Mesodermal cell (in vitro differentiated cells): ENCODE measurements at regions not wholly inside any gene's neighbourhood (a gene's known extent, or its start where the extent isn't known, plus 50 kb on each side); places are given as distances from the start of the nearest gene placed in this dataset.
"Not testable (repeated sequence)": the region's sequence is repeated elsewhere in the genome, so short reads cannot be mapped to it uniquely, and the experiment has no call there.

ENCODE experiments used
- H3K27ac ChIP-seq: 2 replicates; pipeline ENCODE4 v1.7.0; 2013; ENCODE audit warnings: mild to moderate bottlenecking, low read depth, low read length, moderate library complexity; ENCODE audit not compliant: severe bottlenecking
- H3K36me3 ChIP-seq: 2 replicates; pipeline ENCODE4 v1.7.1; 2013; ENCODE audit warnings: mild to moderate bottlenecking, low read length, moderate library complexity; ENCODE audit not compliant: control insufficient read depth, insufficient read depth
- H3K4me1 ChIP-seq: one replicate; pipeline ENCODE4 v1.7.1; 2013; ENCODE audit warnings: mild to moderate bottlenecking, low read length; ENCODE audit not compliant: insufficient read depth, control insufficient read depth, poor library complexity, severe bottlenecking
- H3K4me3 ChIP-seq: 2 replicates; pipeline ENCODE4 v1.7.0; 2013; ENCODE audit warnings: low read length, control low read depth, mild to moderate bottlenecking; ENCODE audit not compliant: insufficient read depth, poor library complexity, severe bottlenecking; ENCODE audit errors: extremely low read depth
- H3K9me3 ChIP-seq: 2 replicates; pipeline ENCODE4 v1.7.1; 2013; ENCODE audit warnings: mild to moderate bottlenecking, low read length, moderate library complexity; ENCODE audit not compliant: control insufficient read depth
- WGBS, 2 experiments: methylation state at CpG; one replicate each; pipeline ENCODE4 v1.1.5; 2013; ENCODE audit warnings: missing lambda C conversion rate in 2 of 2; ENCODE audit not compliant: insufficient coverage in 2 of 2; 5-methylcytosine and 5-hydroxymethylcytosine counted together

DNA sequence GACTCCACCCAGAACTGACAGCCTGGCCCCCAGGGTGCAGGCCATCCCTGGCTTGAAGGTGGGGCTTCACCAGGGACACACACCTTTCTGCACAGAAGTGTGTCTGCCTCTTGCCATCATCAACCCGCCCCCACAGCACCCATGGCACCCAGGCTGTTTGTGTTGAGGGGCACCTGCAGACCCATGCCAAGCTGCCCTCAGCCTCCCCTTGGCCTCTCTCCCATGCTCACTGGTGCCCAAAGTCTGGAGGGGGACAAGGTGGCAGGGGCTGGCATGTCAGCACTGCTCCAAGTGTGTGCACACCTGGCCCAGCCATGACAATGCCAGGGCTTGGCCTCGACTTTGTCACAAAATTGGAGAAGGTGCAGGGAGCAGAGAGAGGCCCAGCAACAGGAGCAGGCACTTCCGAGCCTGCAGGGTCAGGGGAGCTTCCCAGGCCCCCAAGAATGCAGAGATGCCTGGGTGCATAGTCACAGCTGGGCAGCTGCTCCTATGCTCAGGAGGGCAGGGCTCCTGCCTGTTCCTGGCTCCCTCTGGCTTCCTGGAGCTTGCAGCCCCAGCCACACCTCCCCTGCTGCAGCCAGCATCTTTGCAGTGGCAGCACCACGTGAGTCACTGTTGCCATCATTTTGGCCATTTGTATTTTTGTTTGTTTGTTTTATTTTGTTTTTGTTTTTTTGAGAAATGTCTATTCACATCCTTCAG lies 280.6 kb upstream of the UBE2E3 start:
- peaks cover 3% of the 10 kb centered on the region for H3K4me1 ChIP-seq
- WGBS, 2 experiments, result 80 to 95% methylated on average over 2 to 3 of the region's 4 CpGs
- peaks cover 3% of the 10 kb centered on the region for H3K9me3 ChIP-seq
- H3K36me3 ChIP-seq, result no peaks in the 10 kb centered on the region
- no peak overlapping the region for H3K4me3 ChIP-seq
- H3K27ac ChIP-seq, result no peak overlapping the region

DNA sequence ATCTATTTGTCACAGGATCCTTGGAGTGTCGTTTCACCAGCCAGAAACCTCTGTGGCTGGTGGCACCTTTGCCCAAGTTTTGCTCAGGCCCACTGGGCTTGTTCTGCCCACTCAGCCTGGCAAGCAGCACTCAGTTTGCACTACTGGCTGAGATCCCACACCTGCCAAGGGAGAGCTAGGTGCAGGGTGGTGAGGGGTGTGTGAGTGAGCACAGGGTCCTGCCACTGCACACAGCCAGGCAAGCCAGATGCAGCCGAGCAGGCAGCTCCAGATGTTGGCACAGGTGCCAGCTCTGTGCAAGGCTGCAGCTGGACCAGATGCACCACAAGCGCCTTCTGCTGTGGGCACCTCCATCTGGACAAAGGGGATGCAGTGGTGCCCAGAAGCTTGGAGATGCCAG lies 281.7 kb upstream of the UBE2E3 start:
- Histone ChIP-seq H3K4me3 (no peak overlapping the region), H3K27ac (no peak overlapping the region), H3K4me1 (peaks cover 3% of the 10 kb centered on the region), H3K36me3 (no peaks in the 10 kb centered on the region), H3K9me3 (peaks cover 3% of the 10 kb centered on the region)
- WGBS, 2 experiments, result 87 to 93% methylated on average over 2 to 3 of the region's 3 CpGs

DNA sequence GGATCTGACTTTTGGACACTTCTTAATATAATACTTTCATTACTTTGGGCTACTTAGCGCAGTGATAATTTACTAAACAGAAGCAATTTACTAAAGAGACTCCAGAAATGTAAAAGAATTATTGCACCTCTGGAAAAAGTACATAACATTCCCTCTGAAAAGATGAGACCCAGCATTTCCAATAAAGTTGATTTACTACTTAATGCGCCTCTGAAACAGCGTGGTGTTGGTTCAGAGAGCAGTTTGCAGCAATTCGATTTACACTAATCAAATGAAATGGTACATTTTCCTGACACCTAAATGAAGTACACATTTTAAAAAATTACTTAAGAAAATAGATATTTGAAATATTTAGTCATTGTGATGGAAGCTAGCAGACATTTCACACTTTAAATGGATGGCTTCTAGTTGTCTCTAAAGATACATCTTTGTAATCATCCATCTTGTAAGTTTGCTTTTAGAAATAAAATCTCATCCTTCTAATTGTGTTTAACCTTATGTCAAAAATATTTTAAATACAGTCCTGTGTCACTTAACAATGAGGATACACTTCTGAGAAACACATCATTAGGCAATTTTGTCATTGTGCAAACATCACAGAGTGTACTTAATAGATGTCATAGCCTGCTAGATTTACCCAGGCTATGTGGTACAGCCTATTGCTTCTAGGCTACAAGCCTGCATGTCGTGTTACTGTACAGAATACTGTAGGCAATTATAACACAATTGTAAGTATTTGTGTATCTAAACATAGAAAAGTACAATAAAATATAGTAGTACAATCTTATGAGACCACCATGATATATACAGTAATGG lies 284.6 kb upstream of the UBE2E3 start:
- Histone ChIP-seq H3K4me1 (peaks cover 3% of the 10 kb centered on the region), H3K36me3 (no peaks in the 10 kb centered on the region), H3K9me3 (no peaks in the 10 kb centered on the region), H3K27ac (no peak overlapping the region), H3K4me3 (no peak overlapping the region)
- WGBS, 2 experiments, result 82 to 100% methylated on average over 1 to 2 of the region's 5 CpGs

GRCh38 chr2:180694445-180695421 lies 285.7 kb upstream of the UBE2E3 start:
- 90% methylated on average over 2 of the region's 5 CpGs; no CpG with 5 or more reads in 1 of the 2 experiments for WGBS, 2 experiments
- Histone ChIP-seq H3K36me3 (no peaks in the 10 kb centered on the region), H3K27ac (no peak overlapping the region), H3K9me3 (no peaks in the 10 kb centered on the region), H3K4me1 (peaks cover 3% of the 10 kb centered on the region), H3K4me3 (no peak overlapping the region)

DNA sequence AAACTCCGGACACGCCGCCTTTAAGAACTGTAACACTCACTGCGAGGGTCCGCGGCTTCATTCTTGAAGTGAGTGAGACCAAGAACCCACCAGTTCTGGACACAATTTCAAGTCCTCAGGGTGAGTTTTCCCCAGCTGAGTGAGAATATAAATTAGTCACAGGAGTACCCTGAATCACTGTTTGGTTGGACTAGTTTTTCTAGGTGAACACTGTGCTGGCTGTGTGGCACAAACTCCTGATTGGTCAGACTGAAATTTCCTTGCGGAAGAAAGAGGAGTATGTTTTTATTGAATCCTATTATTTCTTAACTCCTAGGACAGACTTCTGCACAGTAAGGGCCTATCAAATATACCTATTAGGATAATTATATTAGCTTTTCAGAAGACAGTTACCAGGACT lies 288.1 kb upstream of the UBE2E3 start:
- H3K9me3 ChIP-seq, result no peaks in the 10 kb centered on the region
- H3K36me3 ChIP-seq, result no peaks in the 10 kb centered on the region
- peaks cover 3% of the 10 kb centered on the region for H3K4me1 ChIP-seq
- 85 to 92% methylated on average over 6 of the region's 7 CpGs for WGBS, 2 experiments
- no peak overlapping the region for H3K4me3 ChIP-seq
- no peak overlapping the region for H3K27ac ChIP-seq

GRCh38 chr2:180691855-180692223 lies 288.6 kb upstream of the UBE2E3 start:
- not testable (repeated sequence) for H3K4me1 ChIP-seq, H3K27ac ChIP-seq, H3K36me3 ChIP-seq, H3K9me3 ChIP-seq, H3K4me3 ChIP-seq
- WGBS, 2 experiments, result 92 to 95% methylated on average over 5 to 15 of the region's 15 CpGs

GRCh38 chr2:180691186-180691854 lies 289.1 kb upstream of the UBE2E3 start:
- not testable (repeated sequence) for H3K36me3 ChIP-seq, H3K4me3 ChIP-seq, H3K27ac ChIP-seq, H3K9me3 ChIP-seq, H3K4me1 ChIP-seq
- 94 to 98% methylated on average over 11 to 13 of the region's 45 CpGs for WGBS, 2 experiments

DNA sequence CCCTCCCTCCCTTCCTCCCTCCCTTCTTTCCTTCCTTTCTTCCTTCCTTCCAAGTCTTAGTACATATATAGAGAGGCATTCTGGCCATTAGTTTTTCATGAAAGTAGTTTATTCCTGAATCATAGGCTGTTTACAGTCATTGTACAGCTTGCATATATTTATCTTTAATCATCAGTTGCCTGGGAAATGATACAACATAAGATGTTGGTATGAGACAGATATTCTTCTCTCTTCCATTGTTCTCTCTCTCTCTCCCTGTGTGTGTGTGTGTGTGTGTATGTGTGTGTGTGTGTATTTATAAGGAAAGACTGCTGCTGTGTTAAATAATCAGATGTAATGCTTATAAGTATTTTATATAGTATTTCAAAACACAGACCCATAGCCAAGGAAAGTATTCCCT lies 289.8 kb upstream of the UBE2E3 start:
- Histone ChIP-seq H3K4me1 (peaks cover 3% of the 10 kb centered on the region), H3K9me3 (no peaks in the 10 kb centered on the region), H3K36me3 (no peaks in the 10 kb centered on the region), H3K27ac (no peak overlapping the region), H3K4me3 (no peak overlapping the region)

GRCh38 chr2:180682871-180683270 lies 297.5 kb upstream of the UBE2E3 start:
- Histone ChIP-seq H3K4me3 (no peak overlapping the region), H3K4me1 (no peaks in the 10 kb centered on the region), H3K36me3 (no peaks in the 10 kb centered on the region), H3K9me3 (no peaks in the 10 kb centered on the region), H3K27ac (no peak overlapping the region)
- WGBS, 2 experiments, result 100% methylated on average over 1 of the region's 1 CpG; no CpG with 5 or more reads in 1 of the 2 experiments

DNA sequence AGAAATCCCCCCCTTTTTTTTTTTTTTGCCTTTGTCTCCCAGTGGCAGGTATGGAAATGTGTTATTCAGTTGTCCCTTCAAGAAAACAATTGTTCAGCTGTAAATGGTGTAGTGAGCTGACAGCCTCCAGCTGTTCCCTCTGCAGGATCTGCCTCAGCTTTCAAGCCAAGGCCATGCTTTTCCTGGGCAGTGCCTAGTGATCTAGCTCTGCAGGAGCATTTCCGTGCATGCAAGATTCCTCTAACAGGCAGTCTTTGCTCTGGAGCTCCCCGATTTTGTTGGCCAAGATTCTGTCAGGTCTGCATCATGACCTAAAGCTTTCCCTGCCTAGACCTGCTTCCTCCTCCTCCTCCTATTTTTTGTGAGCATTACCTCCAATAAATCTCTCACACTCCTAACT lies 300.7 kb upstream of the UBE2E3 start:
- H3K27ac ChIP-seq, result no peak overlapping the region
- no peaks in the 10 kb centered on the region for H3K36me3 ChIP-seq
- H3K9me3 ChIP-seq, result no peaks in the 10 kb centered on the region
- no peak overlapping the region for H3K4me3 ChIP-seq
- H3K4me1 ChIP-seq, result peaks cover 5% of the 10 kb centered on the region
- WGBS, 2 experiments, result 13 to 25% methylated on average over 2 of the region's 2 CpGs
